OCI-LY3 (cell line): ENCODE measurements at regions not wholly inside any gene's neighbourhood (a gene's known extent, or its start where the extent isn't known, plus 50 kb on each side); places are given as distances from the start of the nearest gene placed in this dataset.

ENCODE experiments used
- EZH2phosphoT487 ChIP-seq: fragments of 200-600 bp; shearing (Covaris generic); IDR thresholded peaks from 2 replicates; pipeline ENCODE4 v1.6.1; 2018; ENCODE audit warnings: antibody characterized with exemption, mixed run types, low read depth
- TF ChIP-seq, protein P1 (sequence below): fragments of 200-600, 300-600 bp; sonication (generic); IDR thresholded peaks from 2 replicates; pipeline ENCODE4 v1.5.1; 2014; ENCODE audit warnings: antibody characterized with exemption, low read length, low read depth

DNA sequence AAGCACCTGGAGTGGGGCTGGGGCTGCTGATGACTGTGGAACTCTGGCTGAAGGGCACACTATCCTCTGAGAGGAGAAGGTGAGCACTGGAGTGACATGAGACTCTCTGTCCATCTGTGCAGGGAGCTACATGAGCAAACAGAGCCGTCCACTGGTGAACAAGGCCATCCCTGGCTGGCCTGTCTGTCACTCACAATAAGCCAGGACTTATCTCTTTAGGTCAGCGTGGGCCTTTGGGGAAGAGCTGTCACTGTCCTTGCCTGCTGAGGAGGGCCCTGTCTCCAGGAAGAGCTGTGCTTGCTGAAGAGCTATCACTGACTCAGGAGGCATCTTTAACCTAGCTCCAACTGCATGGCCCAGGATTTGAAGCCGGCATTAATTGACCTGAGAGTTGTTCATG, 82.1 kb downstream of the FOXD2 start:
- TF ChIP-seq, protein P1, sequence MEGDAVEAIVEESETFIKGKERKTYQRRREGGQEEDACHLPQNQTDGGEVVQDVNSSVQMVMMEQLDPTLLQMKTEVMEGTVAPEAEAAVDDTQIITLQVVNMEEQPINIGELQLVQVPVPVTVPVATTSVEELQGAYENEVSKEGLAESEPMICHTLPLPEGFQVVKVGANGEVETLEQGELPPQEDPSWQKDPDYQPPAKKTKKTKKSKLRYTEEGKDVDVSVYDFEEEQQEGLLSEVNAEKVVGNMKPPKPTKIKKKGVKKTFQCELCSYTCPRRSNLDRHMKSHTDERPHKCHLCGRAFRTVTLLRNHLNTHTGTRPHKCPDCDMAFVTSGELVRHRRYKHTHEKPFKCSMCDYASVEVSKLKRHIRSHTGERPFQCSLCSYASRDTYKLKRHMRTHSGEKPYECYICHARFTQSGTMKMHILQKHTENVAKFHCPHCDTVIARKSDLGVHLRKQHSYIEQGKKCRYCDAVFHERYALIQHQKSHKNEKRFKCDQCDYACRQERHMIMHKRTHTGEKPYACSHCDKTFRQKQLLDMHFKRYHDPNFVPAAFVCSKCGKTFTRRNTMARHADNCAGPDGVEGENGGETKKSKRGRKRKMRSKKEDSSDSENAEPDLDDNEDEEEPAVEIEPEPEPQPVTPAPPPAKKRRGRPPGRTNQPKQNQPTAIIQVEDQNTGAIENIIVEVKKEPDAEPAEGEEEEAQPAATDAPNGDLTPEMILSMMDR, result no peak
- TF ChIP-seq EZH2phosphoT487, result no peak
